HCT116 (cell line): ENCODE measurements at regions not wholly inside any gene's neighbourhood (a gene's known extent, or its start where the extent isn't known, plus 50 kb on each side); places are given as distances from the start of the nearest gene placed in this dataset.

Experiments
- ATAC-seq: fragments of 200-7000 bp; cut with Tn5 transposase; 2 replicates; pipeline ENCODE4 v1.9.1; 2020; ENCODE audit warnings: mild to moderate bottlenecking, moderate library complexity
- BruUV-seq: library from RNA; stranded (reverse); fragments of 400-500 nt; replicated peaks from 2 replicates; lab custom pipeline; 2021; lab: Mats Ljungman, UMichigan
- CTCF ChIA-PET: fragments of 300-600 bp; sonication (Branson Sonifier 250); formaldehyde crosslinking; loops from one replicate; lab custom pipeline; 2021; ENCODE audit warnings: antibody characterized with exemption; lab: Charles Lee
- POLR2A ChIA-PET: fragments of 300-600, 350-600 bp; sonication (Branson Sonifier 250); formaldehyde crosslinking; loops from one replicate; lab custom pipeline; 2021; ENCODE audit warnings: antibody characterized with exemption; lab: Charles Lee
- RAD21 ChIA-PET, 2 experiments: fragments of 300-600 bp; sonication (Branson Sonifier 250); formaldehyde crosslinking; loops; one replicate each; lab custom pipeline; 2023; ENCODE audit warnings: low total read pairs in 2 of 2; ENCODE audit not compliant: uncharacterized antibody in 2 of 2, unreplicated experiment in 2 of 2, low non-redundant PET in 1 of 2; lab: Charles Lee
- DNase-seq: peaks from one replicate; pipeline ENCODE4 v3.0.0-alpha.2; 2010; ENCODE audit warnings: low read depth, low spot score
- H2AFZ ChIP-seq: fragments of 200-600 bp; shearing (Covaris generic), sonication (generic); 2 replicates; pipeline ENCODE4 v1.6.1; 2017; ENCODE audit warnings: low read depth, mixed run types, mixed read lengths, antibody characterized with exemption, low read length; ENCODE audit not compliant: poor library complexity, severe bottlenecking
- H3K27ac ChIP-seq: 2 replicates; pipeline ENCODE4 v1.5.1; 2012; ENCODE audit warnings: low read depth, low read length
- H3K27me3 ChIP-seq: fragments of 200-600 bp; sonication (generic); 2 replicates; pipeline ENCODE4 v1.6.1; 2016; ENCODE audit warnings: mixed run types, low read length, mixed read lengths; ENCODE audit not compliant: insufficient read depth
- H3K36me3 ChIP-seq, 2 experiments: fragments of 200-500 bp in 1 of 2; fragments of 200-600 bp in 1 of 2; sonication (Bioruptor generic) in 1 of 2; sonication (generic) in 1 of 2; 2 replicates each; pipeline versions ENCODE4 v1.5.1 to v1.6.1; 2014 to 2016; ENCODE audit warnings: low read length in 2 of 2, inconsistent platforms in 1 of 2, mixed read lengths in 1 of 2, mixed run types in 1 of 2; ENCODE audit not compliant: insufficient read depth in 2 of 2, control insufficient read depth in 1 of 2
- H3K4me1 ChIP-seq, 2 experiments: fragments of 200-600 bp in 1 of 2; sonication (generic) in 1 of 2; 2 replicates each; pipeline versions ENCODE4 v1.5.1 to v1.6.1; 2012 to 2017; ENCODE audit warnings: low read length in 2 of 2, inconsistent platforms in 1 of 2, mild to moderate bottlenecking in 1 of 2, mixed read lengths in 1 of 2, mixed run types in 1 of 2, moderate library complexity in 1 of 2; ENCODE audit not compliant: insufficient read depth in 2 of 2, control insufficient read depth in 1 of 2
- H3K4me2 ChIP-seq: fragments of 200-600 bp; sonication (generic); 2 replicates; pipeline ENCODE4 v1.6.1; 2017; ENCODE audit warnings: mixed run types, low read length, mixed read lengths
- H3K4me3 ChIP-seq, 2 experiments: fragments of 200-600 bp in 1 of 2; sonication (generic) in 1 of 2; replicated peaks in 1 of 2; 2 replicates each; pipeline ENCODE4 v1.5.1; 2011 to 2016; ENCODE audit warnings: low read length in 2 of 2, control low read depth in 1 of 2, low read depth in 1 of 2, mild to moderate bottlenecking in 1 of 2, mixed read lengths in 1 of 2, mixed run types in 1 of 2
- H3K79me2 ChIP-seq: fragments of 200-600 bp; sonication (generic); 2 replicates; pipeline ENCODE4 v1.6.1; 2017; ENCODE audit warnings: mild to moderate bottlenecking, mixed run types, low read length, moderate library complexity, mixed read lengths; ENCODE audit not compliant: insufficient read depth
- H3K9ac ChIP-seq: fragments of 200-600 bp; sonication (generic); 2 replicates; pipeline ENCODE4 v1.6.1; 2016; ENCODE audit warnings: low read length, mixed read lengths
- H3K9me2 ChIP-seq: fragments of 200-600 bp; sonication (generic), shearing (Covaris generic); 2 replicates; pipeline ENCODE4 v1.6.1; 2017; ENCODE audit warnings: mixed run types, mild to moderate bottlenecking, moderate library complexity; ENCODE audit not compliant: insufficient read depth
- H3K9me3 ChIP-seq, 2 experiments: fragments of 200-500 bp in 1 of 2; fragments of 200-600 bp in 1 of 2; sonication (Bioruptor generic) in 1 of 2; sonication (generic) in 1 of 2; 2 replicates each; pipeline ENCODE4 v1.6.1; 2014 to 2017; ENCODE audit warnings: low read length in 2 of 2, mixed read lengths in 2 of 2, inconsistent platforms in 1 of 2, low read depth in 1 of 2, mild to moderate bottlenecking in 1 of 2, mixed run types in 1 of 2, moderate library complexity in 1 of 2; ENCODE audit not compliant: control insufficient read depth in 1 of 2, insufficient read depth in 1 of 2
- H4K20me1 ChIP-seq: fragments of 200-600 bp; sonication (generic), shearing (Covaris generic); 2 replicates; pipeline ENCODE4 v1.6.1; 2017; ENCODE audit warnings: mixed run types, mild to moderate bottlenecking, moderate library complexity; ENCODE audit not compliant: insufficient read depth
- CBX3 ChIP-seq: IDR thresholded peaks from 2 replicates; pipeline ENCODE4 v1.6.1; 2012; ENCODE audit warnings: low read depth
- CEBPB ChIP-seq: IDR thresholded peaks from 2 replicates; pipeline ENCODE4 v1.6.1; 2012; ENCODE audit warnings: low read depth
- EGR1 ChIP-seq: IDR thresholded peaks from 2 replicates; pipeline ENCODE4 v1.6.1; 2012; ENCODE audit warnings: low read depth
- ELF1 ChIP-seq: IDR thresholded peaks from 2 replicates; pipeline ENCODE4 v1.6.1; 2012; ENCODE audit warnings: low read depth, borderline replicate concordance
- EZH2 ChIP-seq: fragments of 200-600 bp; sonication (generic); IDR thresholded peaks from 2 replicates; pipeline ENCODE4 v1.6.1; 2017; ENCODE audit warnings: antibody characterized with exemption, mixed run types
- EZH2phosphoT487 ChIP-seq: fragments of 200-600 bp; IDR thresholded peaks from 2 replicates; pipeline ENCODE4 v1.6.1; 2018; ENCODE audit warnings: antibody characterized with exemption, borderline replicate concordance
- FOSL1 ChIP-seq: IDR thresholded peaks from 2 replicates; pipeline ENCODE4 v1.6.1; 2012; ENCODE audit warnings: low read depth
- JUND ChIP-seq: IDR thresholded peaks from 2 replicates; pipeline ENCODE4 v1.6.1; 2012
- MAX ChIP-seq: IDR thresholded peaks from 2 replicates; pipeline ENCODE4 v1.6.1; 2012
- POLR2A ChIP-seq: IDR thresholded peaks from 2 replicates; pipeline ENCODE4 v1.7.0; 2011; ENCODE audit warnings: borderline replicate concordance; ENCODE audit not compliant: insufficient read depth, insufficient read length; ENCODE audit errors: extremely low read depth
- POLR2AphosphoS5 ChIP-seq: IDR thresholded peaks from 2 replicates; pipeline ENCODE4 v1.6.1; 2011; ENCODE audit warnings: mild to moderate bottlenecking, low read depth, low read length, moderate library complexity
- RAD21 ChIP-seq: IDR thresholded peaks from 2 replicates; pipeline ENCODE4 v1.6.1; 2012; ENCODE audit warnings: low read depth, mild to moderate bottlenecking
- REST ChIP-seq: IDR thresholded peaks from 2 replicates; pipeline ENCODE4 v1.6.1; 2012; ENCODE audit warnings: low read depth
- SIN3A ChIP-seq: IDR thresholded peaks from 2 replicates; pipeline ENCODE4 v1.6.1; 2012; ENCODE audit warnings: low read depth
- SP1 ChIP-seq: IDR thresholded peaks from 2 replicates; pipeline ENCODE4 v1.6.1; 2012; ENCODE audit warnings: low read depth
- SRF ChIP-seq: IDR thresholded peaks from 2 replicates; pipeline ENCODE4 v1.6.1; 2012; ENCODE audit warnings: low read depth
- ZNF274 ChIP-seq: fragments of 200-500 bp; sonication (Bioruptor generic); IDR thresholded peaks from 2 replicates; pipeline ENCODE4 v1.6.1; 2014; ENCODE audit warnings: mild to moderate bottlenecking, low read depth, low read length, inconsistent platforms
- intact Hi-C: fragments of 100-400 bp; cut with micrococcal nuclease; formaldehyde crosslinking; loops from 2 replicates; pipeline ENCODE4 v1.10.0; 2022

DNA sequence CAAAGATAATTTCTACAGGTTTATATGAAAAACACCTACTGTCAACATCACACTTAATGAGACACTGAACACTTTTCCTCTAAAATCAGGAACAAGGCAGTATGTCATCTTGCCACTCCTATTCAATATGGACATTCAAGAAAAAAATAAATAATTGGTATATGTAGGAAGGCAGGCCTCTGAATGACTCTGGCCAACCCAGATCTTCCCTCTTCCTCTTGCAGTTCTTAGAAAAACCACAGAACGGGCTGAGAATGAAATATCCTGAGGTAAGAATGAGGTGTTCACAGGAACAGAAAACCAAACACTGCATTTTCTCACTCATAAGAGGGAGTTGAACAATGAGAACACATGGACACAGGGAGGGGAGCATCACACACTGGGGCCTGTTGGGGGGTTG is 1207.2 kb upstream of the CITED2 start:
- H3K79me2 ChIP-seq: no peaks in the 10 kb centered on the region
- H2AFZ ChIP-seq: no peak overlapping the region
- H3K27ac ChIP-seq: no peak overlapping the region
- RAD21 ChIA-PET: no interaction called here
- no peak overlapping the region for H3K9ac ChIP-seq
- no peaks in the 10 kb centered on the region for H3K9me3 ChIP-seq
- DNase-seq: no peak
- no peaks in the 10 kb centered on the region for H4K20me1 ChIP-seq
- H3K36me3 ChIP-seq: no peaks in the 10 kb centered on the region
- no peak for TF ChIP-seq RAD21
- TF ChIP-seq CBX3: no peak
- TF ChIP-seq JUND: no peak
- H3K4me1 ChIP-seq: no peaks in the 10 kb centered on the region
- H3K4me3 ChIP-seq: no peak overlapping the region
- POLR2A ChIA-PET: no interaction called here
- no peak overlapping the region for H3K4me2 ChIP-seq
- CTCF ChIA-PET: no interaction called here
- BruUV-seq: no TSS peak
- H3K27me3 ChIP-seq: no peaks in the 10 kb centered on the region
- intact Hi-C loops: no loop called here
- no peak for ATAC-seq
- no peaks in the 10 kb centered on the region for H3K9me2 ChIP-seq

DNA sequence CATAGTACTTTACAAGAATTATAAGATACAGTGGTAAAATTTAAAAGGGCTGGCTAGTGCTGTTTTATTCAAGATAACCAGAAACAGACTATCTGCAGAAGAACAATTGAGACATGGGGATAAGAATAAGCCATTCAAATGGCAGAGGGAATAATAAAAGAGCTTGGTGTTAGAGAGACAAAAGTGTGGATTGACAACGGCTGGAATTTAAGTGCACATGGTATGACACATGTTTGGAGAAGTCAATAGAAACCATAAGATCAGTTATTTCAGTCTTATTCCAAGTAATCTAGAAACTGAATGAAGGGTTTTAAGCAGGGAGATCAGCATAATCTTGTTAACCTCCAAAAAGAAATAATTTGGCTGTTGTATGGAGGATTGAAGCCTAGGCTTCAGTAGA is 1205.5 kb upstream of the CITED2 start:
- no peak for DNase-seq
- H3K4me1 ChIP-seq: no peaks in the 10 kb centered on the region
- ATAC-seq: no peak
- H2AFZ ChIP-seq: no peak overlapping the region
- H3K9ac ChIP-seq: no peak overlapping the region
- intact Hi-C loops: no loop called here
- no peaks in the 10 kb centered on the region for H3K9me3 ChIP-seq
- no peaks in the 10 kb centered on the region for H3K79me2 ChIP-seq
- no peak overlapping the region for H3K4me2 ChIP-seq
- RAD21 ChIA-PET: no interaction called here
- CTCF ChIA-PET: no interaction called here
- H4K20me1 ChIP-seq: no peaks in the 10 kb centered on the region
- no peaks in the 10 kb centered on the region for H3K9me2 ChIP-seq
- TF ChIP-seq FOSL1 (no peak), CBX3 (no peak), SP1 (no peak), CEBPB (no peak), ZNF274 (no peak), REST (no peak), EZH2 (no peak), MAX (no peak), SIN3A (no peak), SRF (no peak), EZH2phosphoT487 (no peak), RAD21 (no peak), POLR2AphosphoS5 (no peak), EGR1 (no peak), POLR2A (no peak), ELF1 (no peak)
- no peak overlapping the region for H3K4me3 ChIP-seq
- H3K36me3 ChIP-seq: no peaks in the 10 kb centered on the region
- POLR2A ChIA-PET: no interaction called here
- BruUV-seq: no TSS peak
- H3K27me3 ChIP-seq: no peaks in the 10 kb centered on the region
- H3K27ac ChIP-seq: no peak overlapping the region
